Tibial artery (tissue), 4 donors: ENCODE measurements at regions not wholly inside any gene's neighbourhood (a gene's known extent, or its start where the extent isn't known, plus 50 kb on each side); places are given as distances from the start of the nearest gene placed in this dataset.

Experiments
- DNase-seq, 2 donors: peaks; one replicate each; pipeline ENCODE4 v3.0.0-alpha.2; 2019
- H3K27ac ChIP-seq, 2 donors: fragments of 200-600 bp; sonication (generic) in 1 of 2; 1 replicate in 1 of 2; 2 replicates in 1 of 2; pipeline ENCODE4 v1.5.1; 2018 to 2019; ENCODE audit warnings: mild to moderate bottlenecking in 1 of 2
- H3K27me3 ChIP-seq, 2 donors: fragments of 200-600 bp; sonication (generic) in 1 of 2; one replicate each; pipeline versions ENCODE4 v1.5.1 to v1.6.0; 2016 to 2019
- H3K36me3 ChIP-seq, 3 donors: fragments of 200-600 bp; sonication (generic) in 2 of 3; one replicate each; pipeline ENCODE4 v1.5.1; 2016 to 2019; ENCODE audit warnings: mild to moderate bottlenecking in 2 of 3
- H3K4me1 ChIP-seq, 4 donors: fragments of 200-600 bp; sonication (generic) in 2 of 4; 1 replicate in 3 of 4; 2 replicates in 1 of 4; pipeline ENCODE4 v1.5.1; 2016 to 2019
- H3K4me3 ChIP-seq, 2 donors: fragments of 200-600 bp; sonication (generic) in 1 of 2; 1 replicate in 1 of 2; 2 replicates in 1 of 2; pipeline ENCODE4 v1.5.1; 2018 to 2019; ENCODE audit warnings: mild to moderate bottlenecking in 2 of 2
- H3K9me3 ChIP-seq, 3 donors: fragments of 200-600 bp; sonication (generic) in 1 of 3; one replicate each; pipeline ENCODE4 v1.5.1; 2016 to 2019
- CTCF ChIP-seq, 2 experiments: fragments of 200-600 bp in 1 of 2; fragments of 450-650 bp in 1 of 2; IDR thresholded peaks; one replicate each; pipeline ENCODE4 v1.5.1; 2017 to 2019; ENCODE audit warnings: antibody characterized with exemption in 2 of 2, mild to moderate bottlenecking in 1 of 2, moderate library complexity in 1 of 2
- intact Hi-C: fragments of 100-400 bp; cut with DNase I; formaldehyde crosslinking; loops from one replicate; pipeline ENCODE4 v1.15.0; 2023; ENCODE audit warnings: low total_unique reads

- no peak for DNase-seq
- peaks cover 0 to 4% of the 10 kb centered on the region in 2 donors for H3K27me3 ChIP-seq
- H3K4me3 ChIP-seq, result no peak overlapping the region
- H3K9me3 ChIP-seq, result no peaks in the 10 kb centered on the region
- peaks cover 0 to 23% (median 9%) of the 10 kb centered on the region in 4 donors for H3K4me1 ChIP-seq
- intact Hi-C loops, result no loop called here
- H3K36me3 ChIP-seq, result no peaks in the 10 kb centered on the region
- no peak overlapping the region for H3K27ac ChIP-seq
- TF ChIP-seq CTCF (IDR thresholded peaks at IDR 0.05), result no peak
Observed at GRCh38 chr6:156659822-156660198, 117.4 kb upstream of the ARID1B start.

GRCh38 chr6:156658966-156659821 lies 118.0 kb upstream of the ARID1B start:
- H3K27ac ChIP-seq, result no peak overlapping the region
- H3K9me3 ChIP-seq, result no peaks in the 10 kb centered on the region
- peaks cover 0 to 23% (median 9%) of the 10 kb centered on the region in 4 donors for H3K4me1 ChIP-seq
- intact Hi-C loops, result no loop called here
- H3K27me3 ChIP-seq, result peaks cover 0 to 4% of the 10 kb centered on the region in 2 donors
- TF ChIP-seq CTCF (IDR thresholded peaks at IDR 0.05), result no peak
- no peak overlapping the region for H3K4me3 ChIP-seq
- DNase-seq, result no peak
- H3K36me3 ChIP-seq, result no peaks in the 10 kb centered on the region

DNA sequence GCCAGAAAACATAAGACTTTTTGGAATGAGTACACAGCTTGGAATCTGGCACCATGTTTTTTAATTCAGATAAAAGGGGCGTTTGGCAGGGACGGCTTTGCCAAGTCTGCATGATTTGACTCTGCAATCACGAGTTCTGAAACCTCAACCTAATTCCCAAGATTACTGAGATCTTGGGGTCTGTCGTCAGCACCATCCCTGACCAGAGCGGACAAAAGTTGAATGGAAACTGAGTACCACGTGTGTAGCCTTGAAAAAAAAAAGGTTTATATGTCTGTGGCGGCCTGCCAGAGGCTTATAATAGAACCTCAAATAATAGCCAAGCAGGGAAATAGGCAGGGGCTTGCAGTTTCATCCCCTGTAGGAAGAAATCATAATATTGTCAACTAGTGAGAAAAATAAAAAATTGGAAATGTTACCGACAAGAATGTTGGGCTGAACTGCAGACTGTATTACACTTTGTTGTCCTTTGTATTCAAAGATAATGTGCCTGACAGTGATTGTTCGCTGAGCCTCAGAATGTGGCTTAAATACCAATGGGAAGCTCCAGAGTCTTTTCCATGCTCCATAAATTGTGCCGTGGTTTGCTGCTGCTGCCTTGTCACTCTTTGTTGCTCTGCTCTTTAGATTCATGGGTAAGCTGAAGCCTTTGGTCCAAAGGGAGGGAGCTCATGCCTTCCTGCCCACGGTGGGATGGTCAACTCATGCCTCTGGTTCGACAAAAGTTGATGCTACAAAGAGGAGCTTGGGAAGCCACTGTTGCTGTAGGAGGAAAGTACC lies 118.8 kb upstream of the ARID1B start:
- no peak for TF ChIP-seq CTCF (IDR thresholded peaks at IDR 0.05)
- Histone ChIP-seq H3K36me3 (no peaks in the 10 kb centered on the region), H3K27ac (peak overlapping the region in 1 of 2 donors; percentile 31), H3K4me1 (peaks cover 0 to 23% (median 9%) of the 10 kb centered on the region in 4 donors), H3K4me3 (no peak overlapping the region), H3K27me3 (peaks cover 0 to 4% of the 10 kb centered on the region in 2 donors), H3K9me3 (no peaks in the 10 kb centered on the region)
- intact Hi-C loops, result no loop called here
- DNase-seq, result no peak

DNA sequence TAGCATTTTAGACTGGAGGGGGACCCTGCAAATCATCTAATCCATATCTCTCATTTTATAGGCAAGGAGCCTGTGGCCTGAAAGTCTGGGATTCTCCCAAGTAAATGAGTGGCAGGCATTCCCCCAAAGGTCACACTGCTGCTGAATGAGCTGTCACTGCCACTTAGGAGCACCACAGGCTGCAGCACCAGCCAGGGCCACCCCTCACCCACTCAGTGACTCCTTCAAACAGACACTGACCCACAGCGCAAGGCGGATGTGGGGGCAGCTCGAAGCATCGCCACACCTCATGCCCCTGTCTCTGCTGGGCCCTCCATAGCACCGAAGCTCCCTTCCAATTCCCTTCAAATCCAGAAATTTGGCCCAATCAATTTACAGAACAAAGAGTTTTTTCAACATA lies 119.9 kb upstream of the ARID1B start:
- no peak overlapping the region for H3K4me3 ChIP-seq
- TF ChIP-seq CTCF (IDR thresholded peaks at IDR 0.05), result no peak
- peaks cover 0 to 23% (median 9%) of the 10 kb centered on the region in 4 donors for H3K4me1 ChIP-seq
- H3K36me3 ChIP-seq, result no peaks in the 10 kb centered on the region
- H3K27me3 ChIP-seq, result peaks cover 0 to 4% of the 10 kb centered on the region in 2 donors
- DNase-seq, result no peak
- H3K27ac ChIP-seq, result no peak overlapping the region
- intact Hi-C loops, result no loop called here
- H3K9me3 ChIP-seq, result no peaks in the 10 kb centered on the region

- Histone ChIP-seq H3K4me3 (no peak overlapping the region), H3K27ac (no peak overlapping the region), H3K36me3 (no peaks in the 10 kb centered on the region), H3K27me3 (no peaks in the 10 kb centered on the region), H3K9me3 (no peaks in the 10 kb centered on the region), H3K4me1 (peaks cover 0 to 23% (median 9%) of the 10 kb centered on the region in 4 donors)
- no peak for DNase-seq
- intact Hi-C loops, result no loop called here
- no peak for TF ChIP-seq CTCF (IDR thresholded peaks at IDR 0.05)
Observed at GRCh38 chr6:156654919-156655918, 122.0 kb upstream of the ARID1B start.
